Activated CD8-positive, alpha-beta T cell treated with anti-CD3 and anti-CD28 coated beads, Interleukin-2, amount 10 ng/mL, durations not matched to agents 7 days and 5 days (primary cell): ENCODE measurements at regions not wholly inside any gene's neighbourhood (a gene's known extent, or its start where the extent isn't known, plus 50 kb on each side); places are given as distances from the start of the nearest gene placed in this dataset.

Source experiments
- ATAC-seq: fragments of 150-1000 bp; cut with Tn5 transposase; one replicate; pipeline ENCODE4 v1.10.0; 2021; ENCODE audit warnings: moderate library complexity
- CTCF ChIA-PET: fragments of 350-600 bp; sonication (Branson Sonifier 250); formaldehyde crosslinking; loops from one replicate; lab custom pipeline; 2021; ENCODE audit warnings: antibody characterized with exemption; lab: Charles Lee
- POLR2A ChIA-PET: fragments of 350-600 bp; sonication (Branson Sonifier 250); formaldehyde crosslinking; loops from one replicate; lab custom pipeline; 2021; ENCODE audit warnings: antibody characterized with exemption; lab: Charles Lee
- DNase-seq: peaks from one replicate; pipeline ENCODE4 v3.0.0-alpha.2; 2020
- H3K27ac Mint-ChIP-seq: one replicate; pipeline ENCODE4 v1.8.0; 2021; ENCODE audit warnings: mild to moderate bottlenecking, mixed read lengths
- H3K27me3 Mint-ChIP-seq: one replicate; pipeline ENCODE4 v1.8.0; 2021; ENCODE audit warnings: low read depth, mixed read lengths
- H3K36me3 Mint-ChIP-seq: one replicate; pipeline ENCODE4 v1.8.0; 2021; ENCODE audit warnings: low read depth, mixed read lengths
- H3K4me1 Mint-ChIP-seq: one replicate; pipeline ENCODE4 v1.8.0; 2021; ENCODE audit warnings: low read depth, mixed read lengths
- H3K4me3 Mint-ChIP-seq: one replicate; pipeline ENCODE4 v1.8.0; 2021; ENCODE audit warnings: mild to moderate bottlenecking, mixed read lengths
- H3K9me3 Mint-ChIP-seq: one replicate; pipeline ENCODE4 v1.8.0; 2022; ENCODE audit warnings: mixed read lengths; ENCODE audit not compliant: insufficient read depth

- no peak overlapping the region for H3K4me3 Mint-ChIP-seq
- no peak overlapping the region for H3K27ac Mint-ChIP-seq
- no peak for ATAC-seq
- CTCF ChIA-PET, result no interaction called here
- H3K4me1 Mint-ChIP-seq, result peaks cover 11% of the 10 kb centered on the region
- no peaks in the 10 kb centered on the region for H3K27me3 Mint-ChIP-seq
- POLR2A ChIA-PET, result no interaction called here
- no peaks in the 10 kb centered on the region for H3K36me3 Mint-ChIP-seq
- no peaks in the 10 kb centered on the region for H3K9me3 Mint-ChIP-seq
- no peak for DNase-seq
Observed at GRCh38 chrX:11836284-11836683, 78.2 kb downstream of the MSL3 start.

GRCh38 chrX:11837437-11837836, 79.4 kb downstream of the MSL3 start:
- Mint-ChIP-seq H3K27ac (no peak overlapping the region), H3K9me3 (no peaks in the 10 kb centered on the region), H3K4me1 (peaks cover 11% of the 10 kb centered on the region), H3K4me3 (no peak overlapping the region), H3K36me3 (no peaks in the 10 kb centered on the region), H3K27me3 (no peaks in the 10 kb centered on the region)
- ChIA-PET CTCF (no interaction called here), POLR2A (no interaction called here)
- ATAC-seq (no peak), DNase-seq (no peak)

DNA sequence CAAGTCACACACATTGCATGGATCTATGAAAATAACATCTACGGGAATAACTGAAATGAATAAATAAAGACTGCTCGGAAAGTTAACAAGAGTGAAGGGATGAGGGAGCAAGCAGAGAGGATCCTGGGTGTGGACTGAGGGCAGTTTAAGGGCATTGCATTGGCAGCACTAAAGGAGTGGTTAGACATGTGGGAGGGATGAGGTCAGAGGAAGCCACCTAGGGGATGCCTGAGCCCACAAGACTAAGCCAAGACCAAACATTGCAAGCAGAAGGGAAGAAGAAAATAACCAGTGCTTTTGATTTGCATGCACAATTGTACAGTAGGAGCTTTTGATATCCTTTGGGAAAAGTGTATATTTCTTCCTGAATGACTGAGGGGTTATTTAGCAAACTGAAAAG, 106.1 kb downstream of the MSL3 start:
- H3K27ac Mint-ChIP-seq, result no peak overlapping the region
- H3K4me3 Mint-ChIP-seq, result no peak overlapping the region
- ATAC-seq (no peak), DNase-seq (peak; percentile 24)
- peaks cover 5% of the 10 kb centered on the region for H3K27me3 Mint-ChIP-seq
- ChIA-PET POLR2A (no interaction called here), CTCF (no interaction called here)
- no peaks in the 10 kb centered on the region for H3K9me3 Mint-ChIP-seq
- peaks cover 7% of the 10 kb centered on the region for H3K4me1 Mint-ChIP-seq
- no peaks in the 10 kb centered on the region for H3K36me3 Mint-ChIP-seq

GRCh38 chrX:11867610-11868345, 109.7 kb downstream of the MSL3 start:
- ChIA-PET CTCF (no interaction called here), POLR2A (no interaction called here)
- H3K4me1 Mint-ChIP-seq, result peaks cover 7% of the 10 kb centered on the region
- no peak for ATAC-seq
- no peak overlapping the region for H3K27ac Mint-ChIP-seq
- no peaks in the 10 kb centered on the region for H3K9me3 Mint-ChIP-seq
- no peaks in the 10 kb centered on the region for H3K27me3 Mint-ChIP-seq
- no peak overlapping the region for H3K4me3 Mint-ChIP-seq
- H3K36me3 Mint-ChIP-seq, result no peaks in the 10 kb centered on the region
- no peak for DNase-seq

DNA sequence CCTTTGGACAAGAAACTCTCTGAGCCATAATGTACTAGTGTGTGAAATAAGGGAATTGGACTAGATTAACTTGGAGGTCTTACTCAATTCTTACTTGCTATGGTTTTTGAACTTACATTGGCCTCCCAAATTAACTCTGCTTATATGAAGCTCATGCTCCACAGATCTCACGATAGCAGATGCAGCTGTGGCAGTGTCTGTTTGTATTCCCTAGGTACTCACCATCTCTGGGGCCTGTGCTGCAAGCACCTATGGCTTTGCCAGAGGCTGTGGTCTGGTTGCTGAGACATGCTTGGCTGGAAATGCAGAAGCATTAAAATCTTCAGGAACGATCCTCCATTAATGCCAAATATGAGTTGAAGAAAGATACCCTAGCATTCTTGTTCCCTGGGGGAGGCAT, 112.8 kb downstream of the MSL3 start:
- H3K9me3 Mint-ChIP-seq, result no peaks in the 10 kb centered on the region
- H3K4me1 Mint-ChIP-seq, result no peaks in the 10 kb centered on the region
- H3K27ac Mint-ChIP-seq, result no peak overlapping the region
- H3K27me3 Mint-ChIP-seq, result no peaks in the 10 kb centered on the region
- no peaks in the 10 kb centered on the region for H3K36me3 Mint-ChIP-seq
- ATAC-seq (no peak), DNase-seq (no peak)
- ChIA-PET CTCF (no interaction called here), POLR2A (no interaction called here)
- H3K4me3 Mint-ChIP-seq, result no peak overlapping the region

- Mint-ChIP-seq H3K27me3 (no peaks in the 10 kb centered on the region), H3K4me1 (no peaks in the 10 kb centered on the region), H3K27ac (no peak overlapping the region), H3K4me3 (no peak overlapping the region), H3K36me3 (no peaks in the 10 kb centered on the region), H3K9me3 (no peaks in the 10 kb centered on the region)
- DNase-seq, result no peak
- ChIA-PET POLR2A (no interaction called here), CTCF (no interaction called here)
- ATAC-seq, result no peak
Observed at GRCh38 chrX:11881485-11882170, 123.6 kb downstream of the MSL3 start.

DNA sequence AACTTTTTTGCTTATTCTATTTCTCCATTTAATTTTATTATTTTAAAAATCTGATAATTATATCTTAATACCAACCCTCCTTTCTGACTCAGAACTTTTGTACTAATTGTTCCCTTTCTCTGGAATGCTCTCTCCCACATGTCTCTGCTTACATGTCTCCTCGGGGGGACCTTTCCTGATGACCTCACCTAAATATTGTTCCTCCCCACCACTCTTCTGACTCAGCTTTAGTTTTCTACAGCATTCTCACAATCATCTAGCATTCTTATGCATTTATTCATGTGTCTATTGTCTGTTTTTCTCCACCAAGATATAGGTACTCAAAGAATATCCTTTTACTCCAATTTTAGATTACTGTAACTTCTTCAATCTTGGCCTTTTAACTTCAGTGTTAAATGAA, 128.7 kb downstream of the MSL3 start:
- CTCF ChIA-PET, result no interaction called here
- no peaks in the 10 kb centered on the region for H3K4me1 Mint-ChIP-seq
- H3K27me3 Mint-ChIP-seq, result no peaks in the 10 kb centered on the region
- no peak for ATAC-seq
- H3K9me3 Mint-ChIP-seq, result no peaks in the 10 kb centered on the region
- H3K4me3 Mint-ChIP-seq, result no peak overlapping the region
- no peak for DNase-seq
- POLR2A ChIA-PET, result no interaction called here
- no peak overlapping the region for H3K27ac Mint-ChIP-seq
- no peaks in the 10 kb centered on the region for H3K36me3 Mint-ChIP-seq

DNA sequence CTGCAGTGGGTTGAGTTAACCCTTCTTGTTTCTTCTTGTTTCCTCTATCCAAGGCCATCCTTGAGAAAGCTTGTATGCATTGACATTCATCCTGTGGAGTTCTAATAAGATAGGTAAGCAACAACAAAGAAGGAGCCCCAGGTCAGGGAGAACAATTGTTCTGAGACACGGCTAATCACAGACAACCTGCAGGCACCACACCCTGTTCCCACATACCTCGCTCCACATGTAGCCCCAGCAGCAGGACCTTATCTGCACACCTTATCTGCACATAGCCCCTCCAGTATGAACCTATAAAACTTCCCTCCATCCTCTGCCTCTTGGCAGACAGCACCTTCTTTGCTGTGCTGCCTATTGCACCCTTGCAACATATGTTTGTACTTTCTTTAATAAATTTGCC, 129.1 kb downstream of the MSL3 start:
- Mint-ChIP-seq H3K9me3 (no peaks in the 10 kb centered on the region), H3K36me3 (no peaks in the 10 kb centered on the region), H3K4me3 (no peak overlapping the region), H3K27ac (no peak overlapping the region), H3K27me3 (no peaks in the 10 kb centered on the region), H3K4me1 (no peaks in the 10 kb centered on the region)
- POLR2A ChIA-PET, result no interaction called here
- DNase-seq (no peak), ATAC-seq (no peak)
- CTCF ChIA-PET, result no interaction called here

DNA sequence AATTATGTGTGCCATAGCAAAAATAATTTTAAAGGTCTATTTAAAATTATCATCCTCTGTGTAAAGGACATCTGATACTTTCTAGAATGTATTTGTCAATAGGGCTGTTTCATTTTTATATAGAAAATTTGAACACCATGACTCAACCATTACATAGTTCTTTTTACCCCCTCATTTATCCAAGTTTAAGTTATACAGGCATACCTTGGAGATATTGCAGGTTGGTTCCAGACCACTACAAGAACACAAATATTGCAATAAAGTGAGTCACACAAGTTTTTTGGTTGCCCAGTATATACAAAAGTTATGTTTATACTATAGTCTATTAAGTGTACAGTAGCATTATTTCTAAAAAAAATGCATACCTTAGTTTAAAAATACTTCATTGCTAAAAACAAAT, 130.4 kb downstream of the MSL3 start:
- no peak overlapping the region for H3K4me3 Mint-ChIP-seq
- DNase-seq, result no peak
- ChIA-PET POLR2A (no interaction called here), CTCF (no interaction called here)
- H3K36me3 Mint-ChIP-seq, result no peaks in the 10 kb centered on the region
- no peak for ATAC-seq
- H3K4me1 Mint-ChIP-seq, result no peaks in the 10 kb centered on the region
- H3K9me3 Mint-ChIP-seq, result no peaks in the 10 kb centered on the region
- H3K27ac Mint-ChIP-seq, result no peak overlapping the region
- no peaks in the 10 kb centered on the region for H3K27me3 Mint-ChIP-seq

- no peak for ATAC-seq
- CTCF ChIA-PET, result no interaction called here
- Mint-ChIP-seq H3K4me1 (no peaks in the 10 kb centered on the region), H3K4me3 (no peak overlapping the region), H3K27me3 (no peaks in the 10 kb centered on the region), H3K9me3 (no peaks in the 10 kb centered on the region), H3K27ac (no peak overlapping the region), H3K36me3 (no peaks in the 10 kb centered on the region)
- POLR2A ChIA-PET, result no interaction called here
- no peak for DNase-seq
Observed at GRCh38 chrX:11889791-11890190, 131.8 kb downstream of the MSL3 start.

- POLR2A ChIA-PET, result no interaction called here
- no peaks in the 10 kb centered on the region for H3K27me3 Mint-ChIP-seq
- no peak for ATAC-seq
- no peaks in the 10 kb centered on the region for H3K36me3 Mint-ChIP-seq
- no peaks in the 10 kb centered on the region for H3K9me3 Mint-ChIP-seq
- CTCF ChIA-PET, result no interaction called here
- no peak for DNase-seq
- no peak overlapping the region for H3K27ac Mint-ChIP-seq
- H3K4me1 Mint-ChIP-seq, result no peaks in the 10 kb centered on the region
- no peak overlapping the region for H3K4me3 Mint-ChIP-seq
Observed at GRCh38 chrX:11890836-11891514, 132.9 kb downstream of the MSL3 start.

GRCh38 chrX:11893933-11894710, 136.1 kb downstream of the MSL3 start:
- no peak overlapping the region for H3K27ac Mint-ChIP-seq
- ChIA-PET POLR2A (no interaction called here), CTCF (no interaction called here)
- no peak for ATAC-seq
- no peak for DNase-seq
- no peaks in the 10 kb centered on the region for H3K9me3 Mint-ChIP-seq
- H3K27me3 Mint-ChIP-seq, result no peaks in the 10 kb centered on the region
- H3K36me3 Mint-ChIP-seq, result no peaks in the 10 kb centered on the region
- no peak overlapping the region for H3K4me3 Mint-ChIP-seq
- no peaks in the 10 kb centered on the region for H3K4me1 Mint-ChIP-seq
